ENCODE measurements at regions not wholly inside any gene's neighbourhood (a gene's known extent, or its start where the extent isn't known, plus 50 kb on each side); places are given as distances from the start of the nearest gene placed in this dataset.
"Not testable (repeated sequence)": the region's sequence is repeated elsewhere in the genome, so short reads cannot be mapped to it uniquely, and the experiment has no call there.

DNA sequence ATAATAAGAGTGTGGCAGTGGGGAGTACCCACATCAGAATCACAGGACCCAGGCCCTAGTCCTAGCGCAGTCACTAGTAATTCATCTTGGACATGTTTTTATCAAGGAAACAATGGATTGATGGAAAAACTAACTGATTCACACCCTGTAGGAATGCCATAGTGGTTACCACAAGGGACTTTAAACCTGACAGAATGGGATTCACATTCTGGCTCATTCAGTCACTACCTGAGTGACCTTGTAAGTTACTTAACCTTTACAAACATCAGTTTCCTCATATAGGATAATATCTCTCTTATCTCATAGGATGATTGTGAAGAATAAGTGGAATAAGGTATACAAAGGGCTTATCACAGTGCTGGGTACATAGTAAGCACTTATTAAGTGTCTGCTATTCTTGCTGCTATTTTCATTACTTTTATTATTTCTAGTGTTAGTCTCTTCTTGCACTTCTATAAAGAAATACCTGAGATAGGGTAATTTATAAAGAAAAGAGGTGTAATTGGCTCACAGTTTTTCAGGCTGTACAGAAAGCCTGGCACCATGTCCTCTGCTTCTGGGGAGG, 247.5 kb upstream of the KLF3 start:
- no peak for DNase-seq (ENCODE audit: low read depth)

DNA sequence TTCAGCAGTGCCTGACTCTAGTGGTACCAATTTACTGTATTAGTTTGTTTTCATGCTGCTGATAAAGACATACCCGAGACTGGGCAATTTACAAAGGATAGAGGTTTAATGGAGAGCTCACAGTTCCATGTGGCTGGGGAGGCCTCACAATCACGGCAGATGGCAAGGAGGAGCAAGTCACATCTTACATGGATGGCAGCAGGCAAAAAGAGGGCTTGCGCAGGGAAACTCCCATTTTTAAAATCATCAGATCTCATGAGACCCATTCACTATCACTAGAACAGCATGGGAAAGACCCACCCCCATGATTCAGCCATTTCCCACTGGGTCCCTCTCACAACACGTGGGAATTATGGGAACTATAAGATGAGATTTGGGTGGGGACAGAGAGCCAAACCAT, 243.7 kb upstream of the KLF3 start:
- not testable (repeated sequence) for DNase-seq (ENCODE audit: low read depth)

DNA sequence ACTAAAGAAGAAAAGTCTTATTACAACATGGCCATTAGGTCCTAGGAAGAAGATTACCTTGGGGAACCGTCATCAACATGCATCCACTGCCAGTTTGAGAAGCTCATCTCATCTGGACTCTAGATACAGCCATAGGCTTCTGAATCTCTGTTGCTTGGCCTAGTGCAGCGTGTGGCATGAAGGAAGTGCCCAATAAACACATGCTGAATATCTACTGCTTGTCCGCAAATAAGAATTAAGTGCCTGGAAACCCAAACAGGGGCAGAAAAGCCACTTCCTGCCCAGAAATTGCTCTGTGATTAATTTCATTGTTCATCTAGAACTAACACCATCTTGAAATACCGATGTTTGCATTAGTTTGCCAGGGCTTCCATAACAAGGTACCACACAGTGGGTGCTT, 241.1 kb upstream of the KLF3 start:
- DNase-seq (ENCODE audit: low read depth), result no peak

DNA sequence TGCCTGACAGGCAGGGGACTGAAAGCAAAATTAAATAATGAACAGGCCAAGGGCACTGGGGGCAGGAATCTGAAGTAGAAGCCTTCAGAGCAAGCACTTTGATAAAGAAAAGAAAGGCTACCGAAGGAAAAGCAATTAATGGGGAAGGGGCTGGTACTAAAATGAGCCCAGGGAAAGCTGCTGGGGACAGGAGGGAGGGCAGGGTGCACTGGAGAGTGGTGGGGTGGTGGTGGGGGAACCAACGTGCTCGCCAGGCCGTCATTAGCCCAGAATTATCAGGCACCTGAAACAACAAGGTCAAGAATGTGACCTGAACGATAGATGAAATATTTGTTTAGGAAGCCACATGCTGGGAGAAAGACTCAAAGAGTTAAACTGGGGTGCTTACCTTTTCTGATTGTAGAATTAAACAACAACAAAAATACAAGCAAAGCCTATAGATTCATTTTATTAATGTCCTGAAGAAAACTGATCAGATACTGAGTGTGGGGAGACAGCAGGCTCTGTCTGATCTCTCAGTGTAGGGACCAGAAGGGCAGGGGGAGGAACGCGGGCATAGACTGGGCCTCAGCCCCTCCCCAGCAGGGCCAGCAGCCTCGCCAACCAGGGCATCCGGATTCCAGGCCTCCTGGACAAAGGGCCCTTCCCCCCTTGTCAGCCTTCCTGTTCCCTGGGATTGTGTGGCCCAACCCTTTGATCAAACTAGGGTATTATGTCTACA, 239.7 kb upstream of the KLF3 start:
- no peak for DNase-seq (ENCODE audit: low read depth)

DNA sequence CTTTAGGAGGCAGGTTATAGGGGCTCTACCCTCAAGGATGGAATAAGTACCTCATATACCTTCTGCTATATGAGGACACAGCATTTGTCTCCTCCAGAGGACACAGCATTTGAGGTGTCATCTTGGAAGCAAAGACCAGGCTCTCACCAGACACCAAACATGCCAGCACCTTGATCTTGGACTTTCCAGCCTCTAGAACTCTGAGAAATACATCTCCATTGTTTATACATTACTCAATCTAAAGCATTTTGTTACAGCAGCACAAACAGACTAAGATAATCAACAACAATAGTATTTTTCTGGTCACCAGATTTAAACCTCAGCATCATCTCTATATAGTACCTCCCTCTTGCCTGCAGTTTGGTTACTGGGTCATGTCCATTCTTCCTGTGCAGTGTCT, 237.5 kb upstream of the KLF3 start:
- DNase-seq (ENCODE audit: low read depth), result no peak

DNA sequence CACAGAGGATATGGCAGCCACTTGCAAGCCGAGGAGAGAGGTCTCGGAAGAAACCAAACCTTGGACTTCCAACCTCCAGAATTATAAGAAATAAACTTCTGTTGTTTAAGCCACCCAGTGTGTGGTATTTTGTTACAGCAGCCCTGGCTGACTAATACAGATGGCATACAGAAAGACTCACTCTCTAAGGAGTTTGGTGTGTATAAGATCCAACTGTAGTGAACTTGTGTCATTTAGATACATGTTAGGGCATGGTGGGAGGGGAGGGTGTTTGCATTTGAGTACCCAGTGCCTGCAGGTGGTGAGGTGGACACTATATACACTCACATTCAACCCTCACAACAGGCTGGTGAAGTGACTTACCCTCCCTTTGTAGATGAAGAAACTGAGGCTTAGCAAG, 233.2 kb upstream of the KLF3 start:
- DNase-seq (ENCODE audit: low read depth), result no peak

DNA sequence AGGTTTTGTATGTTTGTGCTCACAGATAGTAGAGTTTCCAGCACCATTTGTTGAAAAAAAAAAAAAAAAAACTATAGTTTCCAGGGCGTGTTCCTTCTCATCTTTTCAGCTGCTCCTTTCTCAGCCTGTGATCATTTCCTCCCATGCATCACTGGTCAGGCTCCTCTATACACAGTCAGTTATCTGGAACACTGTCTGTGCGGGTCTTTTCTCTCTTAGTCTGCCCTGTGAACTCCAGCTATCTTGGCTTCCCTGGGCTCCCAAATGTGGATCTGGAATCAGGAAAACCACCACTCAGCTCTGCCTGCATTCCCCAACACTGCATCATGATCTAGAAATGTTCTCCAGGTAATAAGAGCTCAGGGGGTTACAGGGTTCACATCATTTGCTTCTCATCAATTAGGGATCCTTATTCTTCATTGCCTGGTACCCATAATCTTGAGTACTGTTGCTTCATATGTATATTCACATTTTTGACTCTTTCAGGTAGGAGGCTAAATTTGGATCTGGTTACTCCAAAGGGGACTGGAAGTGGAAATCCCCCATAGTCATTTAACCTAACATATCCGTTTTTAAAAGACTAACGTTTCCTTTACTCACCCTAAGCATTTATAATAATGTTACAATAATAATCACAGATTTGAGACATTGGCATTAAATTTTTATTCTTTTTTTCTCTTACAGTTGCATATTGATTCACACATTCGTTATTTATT, 221.8 kb upstream of the KLF3 start:
- DNase-seq (ENCODE audit: low read depth), result no peak

DNA sequence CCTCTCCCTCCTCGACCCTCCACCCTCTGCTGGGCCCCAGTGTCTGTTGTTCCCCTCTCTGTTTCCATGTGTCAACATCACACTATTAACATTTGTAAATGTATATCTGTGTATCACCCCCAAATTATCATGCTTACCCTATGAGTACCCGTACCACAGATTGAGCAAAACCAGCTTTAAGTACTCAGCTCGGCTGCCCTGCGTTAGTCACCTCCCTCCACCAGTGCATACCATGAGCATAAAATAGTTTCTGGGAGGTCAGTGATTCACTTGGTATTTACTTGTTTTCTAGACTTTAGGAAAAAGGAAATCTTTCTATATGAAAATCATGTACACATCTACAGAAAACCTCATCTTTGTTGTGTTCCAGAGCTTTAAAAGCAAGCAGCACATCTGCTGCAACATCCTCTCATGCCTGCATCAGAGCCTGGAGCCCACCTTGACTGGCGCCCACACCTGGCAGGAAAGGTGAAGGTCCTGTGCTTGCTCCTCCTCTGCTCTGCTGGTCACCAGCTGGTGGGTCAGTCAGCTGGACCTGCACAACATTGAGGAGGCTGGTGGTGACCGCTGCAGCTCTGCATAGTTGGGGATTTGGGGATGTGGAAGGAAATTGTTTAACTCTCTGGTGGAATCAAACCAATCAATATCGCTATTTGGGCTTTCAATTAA, 214.4 kb upstream of the KLF3 start:
- no peak for DNase-seq (ENCODE audit: low read depth)

DNA sequence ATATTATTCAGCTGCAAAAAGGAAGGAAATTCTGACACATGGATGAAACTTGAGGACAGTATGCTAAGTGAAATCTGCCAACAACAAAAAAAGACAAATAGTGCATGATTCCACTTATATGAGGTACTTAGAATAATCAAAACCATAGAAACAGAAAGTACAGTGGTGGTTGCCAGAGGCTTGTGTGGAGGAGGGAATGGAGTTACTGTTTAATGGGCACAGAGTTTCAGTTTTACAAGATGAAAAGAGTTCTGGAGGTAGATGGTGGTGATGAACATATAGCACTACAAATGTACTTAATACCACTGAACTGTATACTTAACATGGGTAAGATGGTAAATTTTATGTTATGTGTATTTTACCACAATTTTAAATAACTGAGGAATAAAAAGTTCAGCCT, 212.0 kb upstream of the KLF3 start:
- no peak for DNase-seq (ENCODE audit: low read depth)

DNA sequence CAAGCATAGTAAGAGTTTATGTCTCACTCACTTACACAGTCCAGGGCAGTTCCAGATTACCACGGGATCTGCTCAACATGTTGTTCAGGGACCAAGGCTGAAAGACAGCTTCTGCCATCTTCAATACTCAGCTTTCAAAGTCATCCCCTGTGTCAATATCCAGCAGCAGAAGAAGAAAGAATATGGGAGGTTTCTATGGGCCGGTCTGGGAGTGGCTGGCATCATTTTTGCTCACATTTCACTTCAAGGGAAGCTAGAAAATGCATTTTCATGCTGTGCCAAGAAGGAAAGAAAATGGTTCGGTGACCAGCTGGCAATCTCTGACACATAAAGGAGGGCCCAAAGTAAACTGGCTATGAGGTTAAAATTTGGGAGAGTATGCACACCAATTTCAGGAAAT, 211.5 kb upstream of the KLF3 start:
- no peak for DNase-seq (ENCODE audit: low read depth)

DNA sequence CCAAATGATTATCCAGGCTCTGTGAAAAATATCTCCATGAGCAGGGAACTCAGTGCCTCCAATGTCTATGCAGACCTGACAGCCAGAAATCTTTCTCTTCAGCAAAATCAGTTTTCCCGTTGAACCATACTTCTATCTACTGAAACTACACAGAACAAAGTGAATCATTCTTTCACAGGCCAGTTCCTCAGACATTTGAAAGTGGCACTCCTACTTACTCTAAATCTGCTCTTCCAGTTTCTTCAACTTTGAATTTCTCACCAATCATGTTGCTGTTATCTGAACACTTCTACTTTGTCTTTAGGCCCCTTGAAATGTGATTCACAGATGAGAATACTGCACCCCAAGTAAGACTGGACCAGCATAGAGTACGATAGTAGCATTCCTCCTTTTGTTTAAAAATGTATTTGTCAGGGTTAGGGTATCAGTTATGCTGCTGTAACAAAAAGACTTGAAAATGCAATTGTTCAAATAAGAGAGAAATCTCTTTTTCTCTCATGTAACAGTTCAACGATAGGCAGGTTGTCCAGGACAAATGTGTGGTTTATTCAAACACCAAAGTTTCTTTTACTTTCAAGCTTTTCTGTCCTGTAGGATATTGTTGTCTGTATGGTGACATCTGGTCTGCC, 210.6 kb upstream of the KLF3 start:
- DNase-seq (ENCODE audit: low read depth), result no peak

DNA sequence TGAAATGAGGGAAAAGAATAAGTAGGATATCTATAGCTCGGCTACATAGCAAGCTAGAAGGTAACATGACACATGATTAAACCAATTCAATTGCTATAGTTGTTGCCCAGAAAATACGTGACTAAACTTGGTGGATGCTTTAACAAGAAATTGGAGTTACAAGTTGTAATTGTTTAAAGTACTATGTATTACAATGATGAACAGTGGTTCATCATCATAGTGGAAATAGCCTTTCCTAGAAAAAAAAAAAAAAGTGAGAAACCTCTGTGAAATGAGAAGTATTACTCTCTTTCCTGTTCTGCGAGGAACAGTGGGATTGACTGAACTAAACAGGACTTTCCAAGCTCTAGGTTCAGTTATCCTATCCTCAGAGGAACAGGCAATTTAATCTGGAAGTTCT, 209.7 kb upstream of the KLF3 start:
- no peak for DNase-seq (ENCODE audit: low read depth)

DNA sequence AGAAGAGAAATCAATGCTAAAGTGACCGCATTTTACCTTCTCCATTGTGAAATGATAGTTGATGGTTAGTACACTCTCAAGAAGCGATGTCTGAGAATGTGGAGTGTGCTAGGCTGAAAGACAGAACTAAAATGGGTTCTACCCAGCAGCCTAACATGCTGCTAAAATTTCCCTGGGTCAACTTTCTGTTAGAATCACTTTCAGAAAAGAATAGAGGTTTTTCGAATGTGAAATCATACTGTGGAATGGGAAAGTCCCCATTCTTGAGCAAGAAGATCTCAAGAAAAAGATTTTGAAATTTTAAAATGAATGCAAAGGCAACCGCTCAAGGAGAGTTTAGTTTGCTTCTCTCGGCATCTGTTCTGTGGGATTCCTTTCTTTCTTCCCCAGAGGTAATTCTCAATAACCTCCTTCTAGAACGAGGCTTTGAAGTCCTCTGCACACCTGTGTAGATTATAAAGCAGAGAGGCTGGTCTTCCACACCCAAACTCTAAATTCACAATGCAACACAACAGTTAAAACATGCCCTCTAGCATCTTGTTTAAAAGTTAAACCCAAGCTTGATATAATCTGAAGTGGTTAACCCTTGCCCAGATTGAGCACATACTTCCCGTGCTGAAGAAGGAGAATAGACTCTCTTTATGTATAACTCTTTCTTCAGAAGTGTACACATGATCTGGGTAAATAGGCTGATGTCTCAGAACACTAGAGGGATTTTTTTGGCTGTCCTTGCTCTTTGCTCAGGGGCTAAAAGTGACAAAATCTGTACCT, 208.7 kb upstream of the KLF3 start:
- no peak for DNase-seq (ENCODE audit: low read depth)

DNA sequence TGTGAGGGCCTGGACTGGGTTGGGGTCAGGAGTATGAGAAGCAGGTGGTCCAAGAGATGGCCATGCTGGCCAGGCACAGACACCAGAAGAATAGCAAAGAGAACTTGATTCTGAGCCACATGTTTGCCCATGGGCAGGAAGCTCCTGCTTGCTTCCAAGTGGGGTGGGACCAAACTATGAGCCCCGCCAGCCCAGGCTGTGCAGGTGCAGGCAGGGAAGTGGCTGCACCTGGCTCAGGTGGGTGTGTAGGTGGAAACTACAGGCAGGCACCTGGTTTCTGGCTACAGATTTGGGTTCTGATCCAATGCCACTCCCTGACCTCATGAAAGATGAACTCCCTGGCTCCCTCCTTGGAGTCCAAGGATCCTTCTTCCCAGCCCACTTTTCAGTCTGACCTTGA, 207.9 kb upstream of the KLF3 start:
- no peak for DNase-seq (ENCODE audit: low read depth)

DNA sequence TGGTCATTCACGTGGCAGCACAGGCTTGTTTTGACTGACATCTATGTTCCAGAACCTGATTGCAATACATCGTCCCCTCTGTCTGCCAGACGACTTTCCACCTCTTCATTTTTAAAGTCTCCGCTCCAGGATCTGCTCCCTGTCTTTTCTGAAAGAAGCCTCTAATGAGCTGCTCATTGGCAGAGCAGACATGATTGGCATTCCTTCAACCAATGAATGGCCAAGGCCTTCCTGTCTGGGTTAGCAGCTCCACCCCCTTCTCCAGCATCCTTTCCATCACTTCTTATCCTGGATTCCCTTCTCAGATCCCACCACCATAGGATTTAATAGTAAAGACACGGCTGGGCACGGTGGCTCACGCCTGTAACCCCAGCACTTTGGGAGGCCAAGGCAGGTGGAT, 202.7 kb upstream of the KLF3 start:
- DNase-seq (ENCODE audit: low read depth), result no peak

DNA sequence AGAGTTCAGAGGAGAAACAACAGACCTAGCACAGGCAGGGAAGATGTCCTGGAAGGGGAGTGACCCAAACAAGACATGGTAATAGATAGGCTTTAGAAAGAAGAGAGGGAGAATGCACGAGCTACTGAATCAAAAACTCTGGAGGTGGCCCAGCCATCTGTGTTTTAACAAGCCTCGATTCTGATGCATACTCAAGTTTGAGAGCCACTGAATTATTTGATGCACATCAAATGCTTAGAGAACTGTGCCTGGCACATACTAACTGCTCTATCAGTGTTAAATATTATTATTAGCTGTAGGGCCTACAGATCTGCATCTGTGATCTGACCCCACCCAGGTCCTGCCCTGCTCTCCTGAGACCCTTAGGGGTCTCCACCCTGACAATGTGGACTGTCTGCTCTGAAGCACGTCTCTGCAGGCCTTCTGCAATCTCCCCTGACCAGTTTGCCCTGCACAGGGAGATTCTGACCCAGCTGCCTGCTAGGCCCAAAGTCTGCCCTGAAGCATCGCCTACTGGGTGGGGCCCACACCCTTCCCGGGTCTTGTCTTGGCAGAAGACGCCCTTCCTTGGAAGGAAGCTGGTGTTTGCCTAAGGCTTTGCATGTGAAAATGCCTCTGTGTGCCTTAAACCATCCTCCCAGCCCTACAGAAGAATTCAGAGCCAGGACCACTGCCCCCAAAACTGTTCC, 201.5 kb upstream of the KLF3 start:
- no peak for DNase-seq (ENCODE audit: low read depth)

DNA sequence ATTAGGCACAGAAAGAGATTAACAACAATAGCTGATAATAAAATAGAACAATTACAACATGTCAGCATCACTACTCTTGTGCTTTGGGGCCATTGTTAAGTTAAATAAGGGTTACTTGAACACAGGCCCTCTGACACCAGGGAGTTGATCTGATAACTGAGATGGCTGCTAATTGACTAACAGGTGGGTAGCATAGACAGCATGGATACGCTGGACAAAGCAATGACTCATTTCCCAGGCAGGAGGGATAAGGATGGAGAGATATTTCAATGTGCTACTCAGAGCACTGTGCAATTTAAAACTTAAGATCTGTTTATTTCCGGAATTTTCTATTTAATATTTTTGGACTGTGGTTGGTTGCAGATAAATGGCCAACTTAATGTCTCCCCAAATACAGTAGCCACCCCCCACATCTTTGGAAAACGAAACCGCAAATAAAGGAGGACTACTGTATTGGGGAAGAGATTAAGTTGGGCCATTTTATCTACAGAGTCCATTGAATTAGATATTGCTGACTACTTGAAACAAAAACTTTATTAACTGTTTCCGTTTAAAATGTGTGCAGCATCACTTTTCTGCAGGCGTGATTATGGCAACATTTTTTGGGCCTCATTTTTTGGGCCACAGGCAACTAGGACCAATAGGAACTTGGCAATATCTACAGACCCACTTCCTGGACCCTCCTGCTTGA, 200.6 kb upstream of the KLF3 start:
- no peak for DNase-seq (ENCODE audit: low read depth)

DNA sequence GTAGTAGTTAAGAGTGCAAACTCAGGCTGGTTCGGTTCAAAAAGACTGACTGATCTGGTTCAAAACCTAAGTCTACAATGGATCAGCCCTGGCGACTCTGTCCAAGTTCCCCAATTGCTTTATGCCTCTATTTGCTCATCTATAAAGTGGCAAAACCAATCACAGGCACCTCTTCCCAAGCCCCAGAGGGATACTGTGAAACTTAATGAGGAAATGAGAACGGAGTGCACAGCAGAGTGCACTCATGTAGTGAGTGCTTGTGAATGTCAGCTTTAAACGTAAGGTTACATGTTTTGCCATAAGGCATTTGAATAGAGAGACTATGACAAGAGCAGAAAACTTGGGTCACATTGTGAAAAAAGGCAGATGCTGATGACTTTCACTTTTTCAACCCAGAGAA, 199.7 kb upstream of the KLF3 start:
- DNase-seq (ENCODE audit: low read depth), result no peak

DNA sequence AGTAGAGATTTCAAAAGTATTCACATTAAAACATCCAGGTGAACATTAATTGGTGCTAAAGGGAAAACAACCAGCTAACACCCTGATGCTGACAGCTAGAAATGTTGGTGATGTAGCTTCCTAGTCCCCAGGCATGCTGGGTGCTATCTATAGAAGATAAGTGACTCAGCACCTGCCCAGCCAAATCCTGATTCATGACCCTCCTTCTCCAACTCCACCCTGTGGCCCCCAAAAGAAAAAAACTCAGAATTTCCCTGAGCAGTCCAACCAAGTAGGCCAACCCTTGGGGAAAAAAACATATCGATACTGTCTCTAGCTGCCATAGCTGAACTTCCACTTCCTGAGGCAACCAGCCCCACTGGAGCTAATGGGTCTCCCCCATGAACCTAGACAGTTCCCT, 197.6 kb upstream of the KLF3 start:
- no peak for DNase-seq (ENCODE audit: low read depth)

DNA sequence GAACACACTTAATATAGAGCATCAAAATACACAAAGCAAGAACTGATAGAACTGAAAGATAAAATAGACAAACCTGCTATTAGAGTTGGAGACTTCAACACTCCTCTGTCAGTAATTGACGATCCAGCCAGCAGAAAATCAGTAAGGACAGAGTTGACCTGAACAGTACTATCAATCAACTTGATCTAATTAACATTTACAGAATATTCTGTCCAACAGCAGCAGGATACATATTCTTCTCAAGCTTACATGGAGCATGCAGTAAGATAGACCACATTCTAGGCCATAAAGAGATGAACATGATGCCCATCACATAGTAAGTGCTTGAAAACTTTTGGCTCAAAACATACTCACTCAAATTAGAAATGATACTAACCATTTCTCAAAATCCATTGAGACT, 196.7 kb upstream of the KLF3 start:
- no peak for DNase-seq (ENCODE audit: low read depth)

Data from fibroblast of the conjunctiva (primary cell).